Peyer's patch (tissue), 4 donors: ENCODE measurements at regions not wholly inside any gene's neighbourhood (a gene's known extent, or its start where the extent isn't known, plus 50 kb on each side); places are given as distances from the start of the nearest gene placed in this dataset.

Experiments
- DNase-seq, 3 donors: peaks; one replicate each; pipeline ENCODE4 v3.0.0-alpha.2; 2017 to 2019
- H3K27ac ChIP-seq, 4 donors: fragments of 200-600 bp; sonication (generic); one replicate each; pipeline ENCODE4 v1.5.1; 2016 to 2019
- H3K27me3 ChIP-seq, 2 donors: fragments of 200-600 bp; sonication (generic); one replicate each; pipeline ENCODE4 v1.5.1; 2019
- H3K36me3 ChIP-seq, 3 donors: fragments of 200-600 bp; sonication (generic); one replicate each; pipeline ENCODE4 v1.5.1; 2016 to 2019
- H3K4me1 ChIP-seq, 4 donors: fragments of 200-600 bp; sonication (generic); one replicate each; pipeline ENCODE4 v1.5.1; 2016 to 2019
- H3K4me3 ChIP-seq, 4 donors: fragments of 200-600 bp; sonication (generic); 1 replicate in 3 of 4; 2 replicates in 1 of 4; pipeline ENCODE4 v1.5.1; 2016 to 2019; ENCODE audit warnings: mild to moderate bottlenecking in 1 of 4
- H3K9me3 ChIP-seq, 4 donors: fragments of 200-600 bp; sonication (generic); one replicate each; pipeline ENCODE4 v1.5.1; 2016 to 2019; ENCODE audit warnings: mild to moderate bottlenecking in 1 of 4
- POLR2A ChIP-seq, 2 donors: fragments of 450-650 bp; IDR thresholded peaks; one replicate each; pipeline ENCODE4 v1.5.1; 2017; ENCODE audit warnings: antibody characterized with exemption in 2 of 2, mild to moderate bottlenecking in 2 of 2, moderate library complexity in 2 of 2
- TF ChIP-seq, protein P1 (sequence below), 6 experiments: fragments of 450-650 bp in 4 of 6; fragments of 200-600 bp in 2 of 6; sonication (generic) in 1 of 6; IDR thresholded peaks; one replicate each; pipeline ENCODE4 v1.5.1; 2017 to 2019; ENCODE audit warnings: antibody characterized with exemption in 6 of 6, mild to moderate bottlenecking in 3 of 6, moderate library complexity in 1 of 6

DNA sequence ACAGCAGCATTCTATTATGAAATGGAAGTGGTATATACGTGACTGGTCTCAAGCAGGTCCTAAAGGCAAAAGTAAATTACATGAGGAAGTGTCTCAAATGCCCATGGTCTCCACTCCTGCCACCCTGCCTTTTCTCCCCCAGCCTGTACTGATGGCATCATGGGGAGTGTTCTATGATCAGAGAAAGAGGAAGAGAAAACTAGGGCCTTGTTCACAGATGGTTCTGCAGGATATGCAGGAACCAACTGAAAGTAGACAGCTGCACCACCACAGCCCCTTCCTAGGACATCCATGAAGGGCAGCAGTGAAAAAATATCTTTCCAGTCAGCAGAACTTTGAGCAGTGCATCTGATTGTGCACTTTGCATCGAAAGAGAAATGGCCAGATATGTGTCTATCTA, 901.5 kb downstream of the ARAP2 start:
- Histone ChIP-seq H3K27ac (no peak overlapping the region), H3K27me3 (no peaks in the 10 kb centered on the region), H3K9me3 (no peaks in the 10 kb centered on the region), H3K4me3 (no peak overlapping the region), H3K4me1 (no peaks in the 10 kb centered on the region), H3K36me3 (no peaks in the 10 kb centered on the region)
- TF ChIP-seq, protein P1, sequence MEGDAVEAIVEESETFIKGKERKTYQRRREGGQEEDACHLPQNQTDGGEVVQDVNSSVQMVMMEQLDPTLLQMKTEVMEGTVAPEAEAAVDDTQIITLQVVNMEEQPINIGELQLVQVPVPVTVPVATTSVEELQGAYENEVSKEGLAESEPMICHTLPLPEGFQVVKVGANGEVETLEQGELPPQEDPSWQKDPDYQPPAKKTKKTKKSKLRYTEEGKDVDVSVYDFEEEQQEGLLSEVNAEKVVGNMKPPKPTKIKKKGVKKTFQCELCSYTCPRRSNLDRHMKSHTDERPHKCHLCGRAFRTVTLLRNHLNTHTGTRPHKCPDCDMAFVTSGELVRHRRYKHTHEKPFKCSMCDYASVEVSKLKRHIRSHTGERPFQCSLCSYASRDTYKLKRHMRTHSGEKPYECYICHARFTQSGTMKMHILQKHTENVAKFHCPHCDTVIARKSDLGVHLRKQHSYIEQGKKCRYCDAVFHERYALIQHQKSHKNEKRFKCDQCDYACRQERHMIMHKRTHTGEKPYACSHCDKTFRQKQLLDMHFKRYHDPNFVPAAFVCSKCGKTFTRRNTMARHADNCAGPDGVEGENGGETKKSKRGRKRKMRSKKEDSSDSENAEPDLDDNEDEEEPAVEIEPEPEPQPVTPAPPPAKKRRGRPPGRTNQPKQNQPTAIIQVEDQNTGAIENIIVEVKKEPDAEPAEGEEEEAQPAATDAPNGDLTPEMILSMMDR (IDR thresholded peaks at IDR 0.05) = no peak
- TF ChIP-seq POLR2A (IDR thresholded peaks at IDR 0.05) = no peak
- no peak for DNase-seq

GRCh38 chr4:35347276-35347675, 897.0 kb downstream of the ARAP2 start:
- no peak for DNase-seq
- Histone ChIP-seq H3K36me3 (no peaks in the 10 kb centered on the region), H3K4me1 (no peaks in the 10 kb centered on the region), H3K9me3 (no peaks in the 10 kb centered on the region), H3K4me3 (no peak overlapping the region), H3K27me3 (no peaks in the 10 kb centered on the region), H3K27ac (no peak overlapping the region)
- no peak for TF ChIP-seq POLR2A (IDR thresholded peaks at IDR 0.05)
- TF ChIP-seq, protein P1 (IDR thresholded peaks at IDR 0.05) = no peak

GRCh38 chr4:35358001-35358584, 886.2 kb downstream of the ARAP2 start:
- no peaks in the 10 kb centered on the region for H3K27me3 ChIP-seq
- no peaks in the 10 kb centered on the region for H3K4me1 ChIP-seq
- H3K4me3 ChIP-seq = no peak overlapping the region
- TF ChIP-seq POLR2A (IDR thresholded peaks at IDR 0.05) = no peak
- TF ChIP-seq, protein P1 (IDR thresholded peaks at IDR 0.05) = no peak
- no peaks in the 10 kb centered on the region for H3K36me3 ChIP-seq
- DNase-seq = no peak
- no peak overlapping the region for H3K27ac ChIP-seq
- no peaks in the 10 kb centered on the region for H3K9me3 ChIP-seq

DNA sequence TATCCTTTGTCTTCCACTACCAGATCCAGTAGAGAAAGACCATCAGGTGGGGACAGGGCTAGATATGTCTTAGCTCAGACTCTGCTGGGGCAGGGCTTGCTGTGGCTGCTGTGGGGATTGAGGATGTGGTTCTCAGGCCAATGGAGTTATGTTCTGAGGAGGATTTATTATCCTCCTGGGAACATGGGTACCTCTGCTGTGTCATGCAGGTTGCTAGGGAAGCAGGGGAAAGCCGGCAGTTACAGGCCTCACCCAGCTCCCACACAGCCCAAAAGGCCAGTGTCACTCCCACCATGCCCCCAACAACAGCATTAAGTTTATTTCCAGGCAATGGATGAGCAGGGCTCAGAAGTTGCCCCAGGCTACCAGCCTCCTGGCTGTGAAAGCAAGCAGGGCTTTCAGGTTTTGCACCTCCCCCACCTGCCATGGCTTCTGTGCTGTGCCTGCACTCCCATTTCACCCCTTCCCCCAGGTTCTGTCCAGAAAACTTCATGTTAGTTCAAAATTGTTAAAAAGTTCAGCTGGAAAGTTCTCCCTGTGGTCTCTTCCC, 879.9 kb downstream of the ARAP2 start:
- H3K9me3 ChIP-seq = peaks cover 0 to 4% (median 0%) of the 10 kb centered on the region in 4 donors
- no peaks in the 10 kb centered on the region for H3K27me3 ChIP-seq
- no peak overlapping the region for H3K27ac ChIP-seq
- no peaks in the 10 kb centered on the region for H3K36me3 ChIP-seq
- H3K4me3 ChIP-seq = no peak overlapping the region
- no peaks in the 10 kb centered on the region for H3K4me1 ChIP-seq
- no peak for DNase-seq
- no peak for TF ChIP-seq POLR2A (IDR thresholded peaks at IDR 0.05)
- TF ChIP-seq, protein P1 (IDR thresholded peaks at IDR 0.05) = no peak

DNA sequence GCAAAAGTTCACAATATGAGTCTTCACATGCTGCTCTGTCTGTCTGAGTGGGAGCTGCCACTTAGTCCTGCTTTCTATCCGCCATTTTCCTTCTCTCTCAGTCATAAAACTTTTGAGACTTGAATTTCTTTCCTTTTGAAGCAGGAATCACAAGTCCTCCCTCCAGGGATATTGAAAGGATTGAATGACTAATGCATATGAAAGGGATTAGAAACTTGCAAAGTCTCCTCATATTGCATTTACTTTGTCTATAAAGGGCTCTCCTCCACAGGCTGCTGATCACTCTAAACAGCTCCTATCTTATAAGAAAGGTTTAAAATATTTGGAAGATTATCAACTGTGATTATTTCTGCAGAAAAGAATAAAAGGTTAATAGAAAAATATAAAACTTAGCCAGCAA, 879.1 kb downstream of the ARAP2 start:
- peaks cover 0 to 4% (median 0%) of the 10 kb centered on the region in 4 donors for H3K9me3 ChIP-seq
- no peak for TF ChIP-seq POLR2A (IDR thresholded peaks at IDR 0.05)
- TF ChIP-seq, protein P1 (IDR thresholded peaks at IDR 0.05) = no peak
- no peaks in the 10 kb centered on the region for H3K36me3 ChIP-seq
- no peaks in the 10 kb centered on the region for H3K4me1 ChIP-seq
- no peak for DNase-seq
- no peak overlapping the region for H3K27ac ChIP-seq
- H3K4me3 ChIP-seq = no peak overlapping the region
- H3K27me3 ChIP-seq = no peaks in the 10 kb centered on the region
